ENCODE measurements at regions not wholly inside any gene's neighbourhood (a gene's known extent, or its start where the extent isn't known, plus 50 kb on each side); places are given as distances from the start of the nearest gene placed in this dataset.
"Not testable (repeated sequence)": the region's sequence is repeated elsewhere in the genome, so short reads cannot be mapped to it uniquely, and the experiment has no call there.

GRCh38 chr2:2782007-2782406 is 450.9 kb upstream of the MYT1L start:
- DNase-seq, result no peak

GRCh38 chr2:2779727-2780126 is 448.7 kb upstream of the MYT1L start:
- DNase-seq, result no peak

DNA sequence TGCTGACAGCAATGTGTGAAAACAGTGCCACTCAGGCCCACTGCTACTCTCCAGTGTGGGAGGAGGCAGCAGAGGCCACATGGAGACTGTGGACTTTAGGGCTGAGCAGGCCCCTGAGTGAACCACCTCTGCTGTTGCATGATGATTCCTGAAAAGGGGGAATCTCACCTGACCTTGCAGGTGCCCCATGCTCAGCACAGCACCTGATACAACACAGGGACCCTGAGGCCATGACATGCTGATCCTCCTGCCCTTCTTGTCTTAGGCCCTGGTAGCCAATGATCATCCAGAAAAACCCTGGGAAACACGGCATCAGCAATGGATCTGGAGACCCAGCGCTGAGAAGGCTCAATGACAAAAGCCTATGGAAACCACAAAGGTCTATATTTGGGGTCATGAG is 446.8 kb upstream of the MYT1L start:
- DNase-seq, result no peak

DNA sequence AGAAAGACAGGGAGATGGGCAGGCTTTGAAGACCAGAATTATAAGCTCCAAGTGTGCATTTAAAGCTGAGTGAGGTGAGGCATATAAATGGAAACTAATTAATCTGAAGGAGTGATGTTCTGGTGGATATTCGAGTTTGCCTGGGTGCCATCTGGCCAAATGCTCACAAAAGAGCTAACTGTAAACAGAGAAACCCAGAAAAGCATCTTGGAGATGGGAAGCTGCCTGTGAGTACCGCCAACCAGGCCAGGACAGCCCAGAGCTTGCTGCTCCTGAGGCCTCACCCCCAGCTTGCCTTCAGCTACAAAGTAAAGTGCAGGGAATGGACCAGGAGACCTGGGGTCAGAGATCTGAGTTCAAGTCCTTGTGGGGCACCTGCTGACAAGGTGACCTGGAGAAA is 446.1 kb upstream of the MYT1L start:
- no peak for DNase-seq

DNA sequence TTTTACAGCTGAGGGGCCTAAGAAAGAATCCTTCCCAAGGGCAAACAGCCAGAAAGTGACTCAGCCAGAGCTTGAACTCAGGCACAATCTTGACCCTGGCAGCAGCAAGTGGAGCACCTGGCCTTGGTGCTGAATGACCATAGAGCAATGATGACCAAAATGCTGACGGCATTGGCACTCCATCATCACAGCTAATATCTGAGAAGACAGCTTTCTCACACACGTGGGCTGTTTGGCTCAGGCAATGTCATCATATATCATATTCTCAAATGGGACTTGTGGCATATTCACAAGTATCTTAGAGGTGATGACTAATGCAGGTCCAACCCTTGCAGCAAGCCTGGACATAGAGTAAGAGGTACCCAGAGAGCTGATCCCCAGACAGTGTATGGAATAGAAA is 443.9 kb upstream of the MYT1L start:
- DNase-seq, result no peak

GRCh38 chr2:2773692-2774091 is 442.6 kb upstream of the MYT1L start:
- no peak for DNase-seq

DNA sequence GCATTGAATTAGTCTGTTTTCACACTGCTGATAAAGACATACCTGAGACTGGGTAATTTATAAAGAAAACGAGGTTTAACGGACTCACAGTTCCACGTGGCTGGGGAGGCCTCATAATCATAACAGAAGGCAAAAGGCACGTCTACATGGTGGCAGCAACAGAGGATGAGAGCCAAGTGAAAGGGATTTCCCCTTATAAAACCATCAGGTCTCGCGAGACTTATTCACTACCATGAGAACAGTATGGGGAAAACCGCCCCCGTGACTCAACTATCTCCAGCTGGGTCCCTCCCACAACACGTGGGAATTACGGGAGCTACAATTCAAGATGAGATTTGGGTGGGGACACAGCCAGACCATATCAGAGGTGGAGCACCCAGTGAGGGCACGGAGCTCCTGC is 442.0 kb upstream of the MYT1L start:
- not testable (repeated sequence) for DNase-seq

GRCh38 chr2:2771721-2772411 is 440.8 kb upstream of the MYT1L start:
- DNase-seq, result no peak

- DNase-seq, result no peak
Measured at GRCh38 chr2:2769481-2770431, 438.7 kb upstream of the MYT1L start.

- no peak for DNase-seq
Measured at GRCh38 chr2:2768476-2768875, 437.4 kb upstream of the MYT1L start.

- no peak for DNase-seq
Measured at GRCh38 chr2:2767837-2768236, 436.8 kb upstream of the MYT1L start.

DNA sequence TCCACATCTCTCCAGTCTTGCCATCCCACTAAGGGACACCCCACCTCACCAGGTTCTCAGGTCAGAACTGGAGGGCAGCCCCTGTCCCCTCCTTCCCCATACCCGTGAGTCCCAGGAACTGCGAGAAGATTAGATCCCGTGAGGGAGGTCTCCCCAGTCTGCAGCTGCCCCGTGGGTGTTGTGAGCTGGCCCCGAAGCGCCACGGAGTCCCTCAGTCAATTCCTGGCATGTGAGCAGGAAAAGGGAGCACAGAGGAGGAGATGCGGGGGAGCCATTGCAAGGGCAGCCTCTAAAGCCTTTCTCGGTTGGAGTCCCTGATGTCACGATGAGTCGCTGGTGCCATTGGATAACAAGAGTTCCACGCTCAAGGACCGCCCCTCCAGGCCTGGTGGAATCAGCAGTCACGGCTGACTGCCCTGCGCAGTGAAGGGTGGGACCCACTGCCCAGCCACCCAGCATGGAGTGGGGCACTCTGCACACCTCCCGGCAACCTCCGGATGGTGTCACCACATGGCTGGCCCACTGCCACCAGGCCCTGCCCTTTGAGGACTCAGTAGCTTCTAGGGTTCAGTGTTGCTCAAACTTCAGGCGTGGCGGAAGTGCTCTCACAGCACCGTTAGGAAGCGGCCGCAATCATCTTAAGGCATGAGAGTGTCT is 434.9 kb upstream of the MYT1L start:
- DNase-seq, result no peak

DNA sequence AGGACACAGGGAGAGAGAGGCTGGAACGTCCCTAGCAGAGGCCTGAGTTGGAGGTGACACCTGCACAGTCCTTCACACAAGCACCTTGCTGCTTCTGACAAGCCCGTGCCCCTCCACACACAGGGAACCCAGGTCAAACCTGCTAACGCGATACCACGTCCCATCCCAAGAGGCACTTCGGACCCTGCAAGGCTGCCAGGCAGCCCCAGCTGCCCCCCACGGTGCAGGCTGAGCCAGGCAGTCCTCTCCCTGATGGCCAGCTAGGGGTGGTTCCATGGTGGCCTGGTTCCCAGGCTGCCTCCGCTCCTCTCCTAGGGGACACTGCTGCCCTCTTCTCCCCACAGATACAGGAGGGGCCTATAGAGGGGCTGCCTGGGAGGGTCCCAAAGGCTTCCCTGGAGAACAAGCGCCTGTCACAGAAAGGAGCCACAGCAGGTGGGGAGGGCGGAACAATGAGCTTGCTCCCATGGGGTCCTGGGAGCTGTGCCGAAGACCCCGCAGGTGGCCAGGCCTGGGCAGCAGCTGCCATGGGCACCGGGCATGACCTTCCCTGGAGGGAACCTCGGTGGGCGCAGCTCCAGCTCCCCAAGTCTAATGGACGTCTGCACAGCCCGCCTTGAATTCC is 434.2 kb upstream of the MYT1L start:
- DNase-seq, result no peak

GRCh38 chr2:2764739-2765138 is 433.7 kb upstream of the MYT1L start:
- no peak for DNase-seq

DNA sequence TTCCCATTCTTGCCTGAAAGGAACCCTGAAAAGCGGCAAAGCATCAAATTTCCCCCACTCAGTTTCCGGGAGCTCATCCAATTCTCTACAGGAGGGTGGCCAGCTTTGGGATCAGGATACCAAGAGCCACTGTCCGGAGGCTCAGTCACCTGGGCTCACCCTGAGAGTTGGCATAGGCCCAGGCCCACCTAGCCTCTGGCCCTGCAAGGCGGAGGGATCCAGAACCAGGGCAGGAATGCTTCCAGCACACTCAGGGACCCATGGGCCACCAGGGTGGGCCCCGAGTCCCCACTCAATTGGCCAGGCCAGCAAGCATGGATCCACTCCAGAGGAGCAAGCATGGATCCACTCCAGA is 432.9 kb upstream of the MYT1L start:
- DNase-seq, result no peak

GRCh38 chr2:2763351-2764000 is 432.4 kb upstream of the MYT1L start:
- no peak for DNase-seq

DNA sequence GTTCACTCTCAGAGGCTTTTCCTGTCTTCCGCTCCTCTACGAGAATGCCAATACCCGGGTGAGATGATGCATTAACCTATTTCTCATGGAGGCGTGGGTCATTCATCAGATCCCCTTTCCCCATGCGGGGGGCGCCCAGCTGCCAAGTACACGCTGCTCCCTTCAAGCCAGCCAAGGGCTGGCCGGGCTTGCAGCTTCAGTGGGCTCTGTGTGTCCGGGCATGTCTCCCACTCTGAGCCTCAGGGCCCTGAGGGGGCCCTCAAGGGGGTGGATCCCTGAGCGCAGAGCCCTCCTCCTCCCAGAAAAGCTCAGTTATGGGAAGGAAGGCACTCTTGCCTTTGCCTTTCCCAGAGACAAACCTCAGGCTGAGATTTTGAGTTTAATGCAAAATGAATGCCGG is 431.8 kb upstream of the MYT1L start:
- no peak for DNase-seq

DNA sequence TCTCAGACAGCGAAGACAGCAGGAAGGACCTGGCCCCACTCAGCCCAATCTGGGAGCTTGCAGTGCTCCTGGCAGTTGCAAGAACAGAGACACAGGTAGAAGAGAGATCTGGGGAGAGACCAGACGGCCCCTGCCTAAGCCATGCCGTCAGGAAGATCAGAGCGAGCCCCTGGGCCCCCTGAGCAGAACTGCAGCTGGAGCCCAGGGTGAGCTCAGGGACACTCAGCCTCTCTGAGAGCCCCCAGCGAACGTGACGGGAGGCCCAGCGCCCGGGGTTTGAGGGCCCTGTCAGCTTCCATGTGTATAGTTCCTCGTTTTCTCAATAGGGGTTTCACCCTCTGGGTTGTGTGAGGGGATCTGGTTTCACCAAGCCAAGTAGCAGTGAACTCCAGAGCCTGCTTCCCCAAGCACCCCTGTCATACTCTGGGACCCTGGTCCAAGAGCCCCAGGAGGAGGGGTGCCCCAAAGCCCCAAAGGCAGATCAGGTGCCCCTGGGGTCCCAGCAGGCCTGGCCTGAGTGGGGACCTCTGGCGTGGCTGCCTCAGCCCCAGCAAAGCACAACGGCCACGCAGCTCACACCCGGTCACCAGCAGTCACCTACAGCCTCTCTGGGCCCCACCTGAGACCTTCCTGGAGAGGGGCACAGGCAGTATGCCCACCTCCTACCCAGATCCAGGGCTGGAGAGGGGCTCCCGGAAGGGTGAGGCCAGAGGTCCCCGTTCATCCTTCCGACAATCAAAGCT is 431.3 kb upstream of the MYT1L start:
- DNase-seq, result no peak

- no peak for DNase-seq
Measured at GRCh38 chr2:2758793-2759367, 427.8 kb upstream of the MYT1L start.

GRCh38 chr2:2757764-2758163 is 426.7 kb upstream of the MYT1L start:
- peak in 1 of 2 donors; percentile 4 for DNase-seq

- DNase-seq, result no peak
Measured at GRCh38 chr2:2756886-2757285, 425.8 kb upstream of the MYT1L start.

- no peak for DNase-seq
Measured at GRCh38 chr2:2755990-2756389, 424.9 kb upstream of the MYT1L start.
